ENCODE measurements at regions not wholly inside any gene's neighbourhood (a gene's known extent, or its start where the extent isn't known, plus 50 kb on each side); places are given as distances from the start of the nearest gene placed in this dataset.

DNA sequence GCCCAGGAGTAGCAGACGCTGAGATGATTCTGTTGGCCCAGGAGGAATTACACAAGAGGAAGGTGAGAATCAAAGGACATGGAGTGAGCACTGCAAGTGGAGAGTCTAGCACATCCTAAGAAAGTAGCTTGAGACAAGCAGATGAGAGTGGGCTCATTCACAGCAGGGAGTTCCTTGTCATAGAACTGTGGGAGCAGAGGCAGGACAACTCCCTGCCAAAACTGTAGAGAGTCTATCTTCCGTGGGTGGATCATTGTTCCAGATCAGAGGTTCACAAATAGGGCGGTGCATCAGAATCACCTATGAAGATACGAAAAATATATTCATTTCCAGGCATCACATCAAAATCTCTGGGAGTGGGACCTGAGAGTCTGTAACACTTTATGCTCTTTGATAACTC, 288.9 kb upstream of the C16orf82 start:
- DNase-seq (ENCODE audit: low spot score), result no peak
- TF ChIP-seq, protein P1, sequence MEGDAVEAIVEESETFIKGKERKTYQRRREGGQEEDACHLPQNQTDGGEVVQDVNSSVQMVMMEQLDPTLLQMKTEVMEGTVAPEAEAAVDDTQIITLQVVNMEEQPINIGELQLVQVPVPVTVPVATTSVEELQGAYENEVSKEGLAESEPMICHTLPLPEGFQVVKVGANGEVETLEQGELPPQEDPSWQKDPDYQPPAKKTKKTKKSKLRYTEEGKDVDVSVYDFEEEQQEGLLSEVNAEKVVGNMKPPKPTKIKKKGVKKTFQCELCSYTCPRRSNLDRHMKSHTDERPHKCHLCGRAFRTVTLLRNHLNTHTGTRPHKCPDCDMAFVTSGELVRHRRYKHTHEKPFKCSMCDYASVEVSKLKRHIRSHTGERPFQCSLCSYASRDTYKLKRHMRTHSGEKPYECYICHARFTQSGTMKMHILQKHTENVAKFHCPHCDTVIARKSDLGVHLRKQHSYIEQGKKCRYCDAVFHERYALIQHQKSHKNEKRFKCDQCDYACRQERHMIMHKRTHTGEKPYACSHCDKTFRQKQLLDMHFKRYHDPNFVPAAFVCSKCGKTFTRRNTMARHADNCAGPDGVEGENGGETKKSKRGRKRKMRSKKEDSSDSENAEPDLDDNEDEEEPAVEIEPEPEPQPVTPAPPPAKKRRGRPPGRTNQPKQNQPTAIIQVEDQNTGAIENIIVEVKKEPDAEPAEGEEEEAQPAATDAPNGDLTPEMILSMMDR (IDR thresholded peaks at IDR 0.05; ENCODE audit: extremely low read depth, missing control alignments), result no peak

DNA sequence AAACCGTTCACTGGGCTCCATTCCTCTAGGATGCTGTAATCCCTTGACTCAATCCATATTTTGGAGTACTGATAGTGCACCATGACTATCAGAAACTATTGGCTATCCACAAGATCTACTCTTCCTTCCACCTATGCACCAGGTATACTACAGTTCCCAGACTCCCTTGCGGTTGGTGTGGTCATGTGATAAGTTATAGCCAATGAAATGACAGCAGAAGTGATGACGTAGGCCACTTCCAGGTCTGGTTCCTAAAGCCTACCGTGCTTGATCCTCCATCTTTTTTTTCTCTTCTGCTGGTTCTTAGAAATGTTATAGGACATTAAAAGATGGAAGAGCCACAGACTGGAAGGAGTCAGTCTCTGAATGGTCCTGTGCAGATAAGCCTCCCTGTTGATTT, 278.8 kb upstream of the C16orf82 start:
- DNase-seq (ENCODE audit: low spot score), result no peak
- TF ChIP-seq, protein P1 (IDR thresholded peaks at IDR 0.05; ENCODE audit: extremely low read depth, missing control alignments), result no peak

DNA sequence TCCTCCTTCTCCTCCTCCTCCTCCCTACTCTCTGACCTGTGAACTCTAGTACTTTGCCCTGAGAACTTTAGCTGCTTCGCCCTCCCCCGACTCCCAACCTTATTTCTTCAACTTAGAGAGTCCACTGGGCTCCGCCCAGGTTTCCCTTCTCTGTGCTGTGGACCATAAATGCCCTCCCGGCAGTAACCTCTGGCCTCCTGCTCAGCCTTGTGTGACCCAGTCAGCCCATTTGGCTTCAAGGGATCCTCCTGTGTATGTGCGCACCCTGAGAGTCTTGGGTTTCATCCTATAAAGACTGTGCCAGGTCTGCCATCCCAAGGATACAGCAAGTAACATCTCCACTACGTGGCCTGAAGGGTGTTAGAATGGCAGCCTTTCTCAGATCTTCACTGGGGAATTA, 275.6 kb upstream of the C16orf82 start:
- no peak for DNase-seq (ENCODE audit: low spot score)
- TF ChIP-seq, protein P1 (IDR thresholded peaks at IDR 0.05; ENCODE audit: extremely low read depth, missing control alignments), result no peak

DNA sequence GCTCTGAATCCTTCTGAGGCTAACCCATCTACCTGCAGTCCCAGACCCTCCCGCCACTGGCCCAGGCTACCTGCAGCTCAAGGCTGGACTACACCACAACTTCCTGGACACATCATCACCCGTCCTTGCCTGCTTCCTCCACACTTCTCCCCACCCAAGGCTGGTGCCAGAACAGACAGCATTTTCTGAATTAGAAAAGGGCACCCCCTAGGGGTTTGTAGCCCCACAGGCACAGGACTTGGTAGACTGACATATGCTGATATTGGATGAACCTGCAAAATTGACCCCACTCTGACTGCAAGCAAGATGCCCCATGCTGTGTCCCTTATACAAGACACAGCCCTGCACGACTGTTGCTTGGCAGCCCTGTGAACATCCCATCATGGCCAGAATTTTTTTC, 271.5 kb upstream of the C16orf82 start:
- TF ChIP-seq, protein P1 (IDR thresholded peaks at IDR 0.05; ENCODE audit: extremely low read depth, missing control alignments), result no peak
- no peak for DNase-seq (ENCODE audit: low spot score)

DNA sequence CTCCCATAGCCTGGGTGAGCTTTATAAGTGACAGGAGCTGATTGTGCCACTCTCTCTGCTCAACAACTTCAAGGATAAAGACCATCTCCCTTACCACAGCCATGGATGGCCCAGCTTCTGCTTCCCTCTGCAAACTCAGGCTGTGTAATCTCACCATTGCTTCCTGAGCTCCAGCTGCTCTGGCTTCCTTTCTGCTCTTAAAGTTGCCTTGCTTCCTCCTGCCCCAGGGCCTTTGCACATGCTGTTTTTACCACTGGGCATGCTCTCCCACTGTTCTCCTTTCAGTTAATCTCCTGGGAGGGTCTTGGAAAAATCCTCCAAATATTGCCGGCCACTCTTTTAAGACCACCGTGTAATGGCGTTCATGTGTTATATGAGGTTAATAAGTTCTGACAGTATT, 265.1 kb upstream of the C16orf82 start:
- TF ChIP-seq, protein P1 (IDR thresholded peaks at IDR 0.05; ENCODE audit: extremely low read depth, missing control alignments), result no peak
- DNase-seq (ENCODE audit: low spot score), result no peak

DNA sequence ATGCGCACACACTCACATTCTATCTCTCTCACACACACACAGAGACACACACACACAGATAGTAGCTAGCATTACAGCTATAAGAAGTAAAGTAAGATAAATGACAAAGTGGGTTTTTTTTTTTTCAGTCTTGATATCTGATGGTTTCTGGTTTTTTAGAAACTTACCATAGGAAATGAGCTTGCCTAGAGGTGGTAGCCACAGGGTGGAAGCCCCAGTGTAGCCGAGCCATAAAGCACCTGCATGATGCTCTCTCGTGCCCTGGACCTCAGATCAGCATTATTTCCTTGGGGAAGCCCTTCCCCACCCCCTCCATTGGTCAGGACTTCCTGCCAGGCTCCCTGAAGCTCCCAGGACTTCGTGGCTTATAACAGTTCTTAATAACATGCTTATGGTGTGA, 264.3 kb upstream of the C16orf82 start:
- TF ChIP-seq, protein P1 (IDR thresholded peaks at IDR 0.05; ENCODE audit: extremely low read depth, missing control alignments), result no peak
- no peak for DNase-seq (ENCODE audit: low spot score)

DNA sequence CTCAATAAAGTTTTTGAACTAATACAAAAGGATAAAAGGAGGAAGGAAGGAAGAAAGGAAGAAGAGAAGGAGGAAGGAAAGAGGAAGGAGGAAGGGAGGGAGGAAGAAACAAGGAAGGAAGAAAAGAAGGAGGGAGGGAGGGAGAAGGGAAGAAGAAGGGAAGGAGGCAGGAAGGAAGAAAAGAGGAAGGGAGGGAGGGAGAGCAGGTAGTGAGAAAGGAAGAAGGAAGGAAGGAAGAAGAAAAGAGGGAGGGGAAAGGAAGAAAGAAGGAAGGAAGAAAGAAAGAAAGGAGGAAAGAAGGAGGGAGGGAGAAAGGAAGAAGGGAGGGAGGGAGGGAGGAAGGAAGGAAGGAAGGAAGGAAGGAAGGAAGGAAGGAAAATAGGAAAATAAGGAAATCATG, 263.8 kb upstream of the C16orf82 start:
- no peak for DNase-seq (ENCODE audit: low spot score)
- TF ChIP-seq, protein P1 (IDR thresholded peaks at IDR 0.05; ENCODE audit: extremely low read depth, missing control alignments), result no peak

All from GM20000 (cell line).